SK-N-MC (cell line): ENCODE measurements at regions not wholly inside any gene's neighbourhood (a gene's known extent, or its start where the extent isn't known, plus 50 kb on each side); places are given as distances from the start of the nearest gene placed in this dataset.

ENCODE experiments used
- EZH2 ChIP-seq: fragments of 200-600 bp; sonication (generic); IDR thresholded peaks from one replicate; pipeline ENCODE4 v1.6.1; 2017; ENCODE audit warnings: antibody characterized with exemption
- POLR2AphosphoS5 ChIP-seq: IDR thresholded peaks from 2 replicates; pipeline ENCODE4 v1.6.1; 2012; ENCODE audit warnings: mild to moderate bottlenecking, low read depth, low read length, borderline replicate concordance

DNA sequence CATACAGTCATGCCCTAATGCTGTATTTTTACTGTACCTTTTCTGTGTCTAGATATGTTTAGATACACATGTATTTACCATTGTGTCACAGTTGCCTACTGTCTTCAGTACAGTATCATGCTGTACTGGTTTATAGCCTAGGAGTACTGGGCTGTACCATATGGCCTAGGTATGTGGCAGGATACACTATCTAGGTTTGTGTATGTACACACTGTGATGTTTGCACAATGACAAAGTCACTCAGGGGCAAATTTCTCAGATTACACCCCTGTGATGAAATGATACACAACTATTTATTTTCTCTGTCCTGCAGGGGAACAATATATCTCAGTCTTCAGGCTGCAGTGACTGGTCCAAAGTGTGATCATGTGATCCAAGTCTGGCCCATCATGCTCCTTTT, 1076.1 kb downstream of the VRK1 start:
- TF ChIP-seq POLR2AphosphoS5 = no peak
- no peak for TF ChIP-seq EZH2
